ENCODE measurements at regions not wholly inside any gene's neighbourhood (a gene's known extent, or its start where the extent isn't known, plus 50 kb on each side); places are given as distances from the start of the nearest gene placed in this dataset.
"Not testable (repeated sequence)": the region's sequence is repeated elsewhere in the genome, so short reads cannot be mapped to it uniquely, and the experiment has no call there.

DNA sequence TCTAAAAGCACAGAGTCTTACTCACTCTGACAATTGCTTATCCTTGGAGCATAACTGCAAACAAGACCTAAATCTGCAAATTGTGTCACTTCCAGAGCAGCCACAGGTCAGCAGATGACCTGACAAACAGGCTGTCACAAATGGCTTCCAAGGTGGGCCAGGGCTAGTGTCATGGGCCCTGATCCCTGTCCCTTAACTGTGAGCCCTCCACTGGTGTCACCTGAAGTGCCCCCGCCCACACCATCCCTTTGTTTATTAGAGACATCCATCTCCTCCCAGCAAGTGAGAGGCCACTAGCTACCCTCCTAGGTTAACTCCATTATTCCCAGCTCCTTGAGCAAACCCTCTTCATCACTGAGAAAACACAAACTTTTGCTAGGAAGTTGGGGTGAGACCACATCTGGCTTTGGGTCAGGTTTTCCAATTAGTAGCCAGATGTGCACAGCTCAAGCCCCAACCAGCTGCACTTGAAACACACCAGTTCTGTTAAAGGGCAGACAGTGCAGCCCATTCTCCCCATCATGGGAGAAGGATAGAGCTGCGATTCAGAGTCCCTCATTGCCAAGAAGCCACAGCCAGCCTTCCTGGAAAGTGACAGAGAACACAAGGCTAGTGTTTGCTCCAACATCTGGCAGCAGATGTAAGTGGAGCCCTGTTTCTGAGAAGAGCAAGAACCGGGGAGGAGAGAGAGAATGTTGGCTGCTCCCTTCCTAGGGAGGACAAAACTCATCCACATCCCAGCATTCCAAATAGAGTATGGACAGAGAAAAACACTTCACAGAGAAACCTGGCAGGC, 75.7 kb upstream of the NANOS1 start:
- DNase-seq: no peak

DNA sequence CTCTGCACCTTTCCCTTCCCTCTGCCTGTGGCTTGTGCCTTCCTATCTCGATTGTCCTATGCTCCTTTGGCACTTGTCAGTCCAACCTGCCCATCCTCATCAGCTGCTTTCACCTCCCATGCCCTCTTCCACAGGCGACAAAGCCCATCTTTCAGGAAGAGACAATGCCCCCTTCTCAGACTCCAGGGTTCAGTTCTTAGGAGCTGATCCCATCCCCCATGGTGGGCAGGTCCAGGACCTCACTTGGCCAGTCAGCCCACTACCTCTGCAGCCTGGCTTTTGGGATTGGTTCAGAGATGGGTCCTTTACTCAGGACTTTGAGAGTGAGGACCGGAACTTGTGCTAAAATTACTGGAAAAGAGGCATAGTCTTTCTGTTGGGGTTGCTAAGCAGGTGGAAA, 74.0 kb upstream of the NANOS1 start:
- no peak for DNase-seq

DNA sequence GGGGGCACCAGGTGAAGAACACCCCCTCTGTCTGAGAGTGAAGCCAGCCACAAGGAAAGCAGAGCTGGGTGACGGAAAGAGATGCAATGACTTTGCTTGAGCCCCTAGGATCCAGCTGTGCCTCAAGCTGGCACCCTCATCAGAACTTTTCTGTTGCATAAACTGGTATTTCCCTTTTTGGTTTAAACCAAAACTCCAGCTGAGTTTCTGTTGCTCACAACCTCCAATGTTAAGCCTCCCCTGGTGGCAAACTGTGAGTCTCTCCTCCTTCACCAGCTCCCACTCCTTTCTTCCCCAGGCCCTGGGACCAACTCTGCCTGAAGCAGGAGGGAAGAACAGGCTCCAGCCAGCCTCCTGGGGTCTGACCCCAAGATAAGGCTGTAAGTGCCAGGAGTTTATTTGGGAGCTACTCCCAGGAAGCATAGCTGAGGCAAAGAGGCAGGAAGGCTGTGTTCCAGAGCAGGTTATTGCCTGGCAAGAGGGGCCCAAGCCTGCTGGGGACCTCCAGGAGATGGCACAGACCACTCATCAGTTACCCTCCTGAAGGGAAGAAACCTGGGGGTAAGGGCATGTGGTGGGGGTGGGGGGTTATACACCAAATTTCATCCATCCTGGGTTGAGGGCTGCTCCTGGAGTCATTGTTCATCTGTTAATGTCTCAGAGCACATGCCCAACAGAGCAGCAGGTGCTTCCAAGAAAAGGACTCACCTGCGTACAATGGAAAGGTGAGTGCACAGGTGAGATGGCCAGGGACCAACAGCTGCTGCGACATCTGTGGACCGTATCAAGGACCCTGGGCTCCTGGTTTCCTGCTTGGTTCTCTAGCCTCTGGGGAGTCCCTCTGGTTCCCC, 73.3 kb upstream of the NANOS1 start:
- DNase-seq: no peak

DNA sequence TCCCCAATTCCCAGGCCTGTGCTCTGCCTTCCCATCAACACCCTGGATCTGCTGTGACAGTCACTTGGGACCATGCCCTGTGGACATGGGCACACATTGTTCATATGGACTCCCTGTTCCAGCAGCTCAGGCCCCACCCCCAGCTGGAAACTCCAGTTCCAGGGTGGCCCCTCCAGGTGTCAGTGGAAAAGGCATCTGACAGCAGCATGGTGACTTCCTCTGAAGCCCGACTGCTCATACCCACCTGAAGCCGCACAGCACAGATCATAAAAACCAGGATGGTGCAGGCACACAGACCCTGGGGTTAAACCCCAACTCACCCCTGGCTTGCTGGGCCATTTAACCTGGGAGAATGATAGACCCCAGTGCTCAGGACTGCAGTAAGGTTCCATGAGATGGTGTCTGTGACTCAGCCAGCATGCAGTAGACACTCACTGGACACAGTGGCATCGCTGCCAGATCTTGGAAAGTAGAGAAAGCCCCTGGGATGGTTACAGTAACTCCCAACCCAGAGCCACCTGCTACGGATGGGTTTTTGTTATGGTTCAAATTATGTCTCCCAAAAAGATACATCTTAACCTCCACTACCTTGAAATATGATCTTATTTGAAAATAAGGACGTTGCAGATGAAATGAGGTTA, 72.6 kb upstream of the NANOS1 start:
- no peak for DNase-seq

DNA sequence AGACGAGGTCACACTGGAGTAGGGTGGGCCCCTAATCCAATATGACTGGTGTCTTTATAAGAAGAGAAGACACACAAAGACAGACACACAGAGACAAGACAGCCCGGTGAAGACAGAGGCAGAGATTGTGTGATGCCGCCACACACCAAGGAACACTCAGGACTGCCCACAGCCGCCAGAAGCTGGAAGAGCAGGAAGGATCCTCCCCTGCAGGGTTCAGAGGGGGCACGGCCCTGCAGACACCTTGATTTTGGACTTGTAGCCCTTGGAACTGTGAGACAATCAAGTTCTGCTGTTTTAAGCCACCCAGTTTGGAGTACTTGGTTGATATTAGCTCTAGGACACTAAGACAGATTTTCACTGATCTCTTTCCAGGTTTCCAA, 72.1 kb upstream of the NANOS1 start:
- DNase-seq: no peak

DNA sequence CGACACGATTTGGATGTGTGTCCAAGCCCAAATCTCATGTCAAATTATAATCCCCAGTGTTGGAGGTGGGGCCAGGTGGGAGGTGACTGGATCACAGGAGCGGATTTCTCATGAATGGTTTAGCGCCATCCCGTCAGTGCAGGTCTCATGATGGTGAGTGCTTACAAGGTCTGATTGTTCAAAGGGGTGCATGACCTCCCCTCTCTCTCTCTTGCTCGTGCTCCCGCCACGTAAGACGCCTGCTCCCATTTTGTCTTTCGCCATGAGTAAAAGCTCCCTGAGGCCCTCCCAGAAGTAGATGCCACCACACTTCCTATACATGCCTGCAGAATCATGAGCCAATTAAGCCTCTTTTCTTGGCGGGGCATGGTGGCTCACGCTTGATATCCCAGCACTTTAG, 71.5 kb upstream of the NANOS1 start:
- no peak for DNase-seq

DNA sequence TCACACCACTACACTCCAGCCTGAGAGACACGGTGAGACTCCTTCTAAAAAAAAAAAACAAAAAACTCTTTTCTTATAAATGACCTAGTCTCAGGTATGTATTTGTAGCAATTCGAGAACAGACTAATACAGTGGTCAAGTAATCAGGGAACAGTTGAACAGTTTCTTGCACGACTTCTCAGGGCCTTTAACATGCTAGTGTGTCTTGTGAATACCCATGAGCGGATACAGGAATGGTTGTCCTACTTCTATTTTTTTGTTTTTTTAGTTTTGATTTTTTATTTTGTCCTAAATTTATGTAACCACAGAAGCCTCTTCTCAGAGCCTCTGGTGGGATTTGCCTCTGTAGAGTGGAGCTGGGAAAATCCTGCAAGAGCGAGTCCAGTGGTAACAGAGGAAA, 71.0 kb upstream of the NANOS1 start:
- DNase-seq: no peak

DNA sequence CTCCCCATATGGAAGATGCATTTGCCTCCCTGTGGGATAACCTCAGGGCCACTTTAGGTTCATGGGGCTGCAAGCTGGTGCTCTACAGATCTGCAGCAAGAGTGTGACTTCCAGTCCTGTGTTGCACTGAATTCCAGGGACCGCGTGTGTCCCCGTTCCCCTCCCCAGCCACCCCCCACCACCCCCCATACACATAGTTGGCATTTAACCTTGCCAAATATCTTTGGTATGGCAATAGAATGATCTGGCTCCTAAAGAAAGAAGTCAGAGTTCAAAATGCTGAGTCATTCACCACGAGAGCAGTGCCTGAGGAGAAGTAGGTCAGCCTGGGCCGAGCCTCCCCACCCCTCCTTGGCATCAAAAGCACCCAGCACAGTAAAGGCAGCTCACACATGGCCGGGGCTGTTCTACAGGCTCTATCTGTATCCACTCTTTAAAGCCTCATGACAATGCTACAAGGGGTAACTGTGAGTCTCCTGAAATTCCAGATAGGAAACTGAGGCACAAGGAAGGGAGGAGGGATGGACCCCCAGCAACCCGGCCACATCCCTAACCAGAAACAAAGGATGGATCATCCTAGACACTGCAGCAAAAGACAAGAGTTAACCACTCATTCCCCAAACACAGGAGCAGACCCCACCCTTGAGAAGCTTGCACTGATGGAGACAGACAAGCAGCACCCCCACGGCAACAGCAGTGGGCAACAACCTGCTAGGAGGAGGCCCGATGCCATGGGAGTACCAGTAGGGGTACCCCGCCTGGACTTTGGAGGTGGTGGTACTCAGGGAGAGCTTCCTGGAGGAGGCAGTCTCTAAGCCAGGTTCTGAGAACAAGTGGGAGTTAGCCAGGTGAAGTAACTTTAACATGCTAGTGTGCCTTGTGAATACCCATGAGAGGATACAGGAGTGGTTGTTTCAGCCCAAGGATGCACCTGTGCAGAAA, 70.3 kb upstream of the NANOS1 start:
- DNase-seq: no peak

DNA sequence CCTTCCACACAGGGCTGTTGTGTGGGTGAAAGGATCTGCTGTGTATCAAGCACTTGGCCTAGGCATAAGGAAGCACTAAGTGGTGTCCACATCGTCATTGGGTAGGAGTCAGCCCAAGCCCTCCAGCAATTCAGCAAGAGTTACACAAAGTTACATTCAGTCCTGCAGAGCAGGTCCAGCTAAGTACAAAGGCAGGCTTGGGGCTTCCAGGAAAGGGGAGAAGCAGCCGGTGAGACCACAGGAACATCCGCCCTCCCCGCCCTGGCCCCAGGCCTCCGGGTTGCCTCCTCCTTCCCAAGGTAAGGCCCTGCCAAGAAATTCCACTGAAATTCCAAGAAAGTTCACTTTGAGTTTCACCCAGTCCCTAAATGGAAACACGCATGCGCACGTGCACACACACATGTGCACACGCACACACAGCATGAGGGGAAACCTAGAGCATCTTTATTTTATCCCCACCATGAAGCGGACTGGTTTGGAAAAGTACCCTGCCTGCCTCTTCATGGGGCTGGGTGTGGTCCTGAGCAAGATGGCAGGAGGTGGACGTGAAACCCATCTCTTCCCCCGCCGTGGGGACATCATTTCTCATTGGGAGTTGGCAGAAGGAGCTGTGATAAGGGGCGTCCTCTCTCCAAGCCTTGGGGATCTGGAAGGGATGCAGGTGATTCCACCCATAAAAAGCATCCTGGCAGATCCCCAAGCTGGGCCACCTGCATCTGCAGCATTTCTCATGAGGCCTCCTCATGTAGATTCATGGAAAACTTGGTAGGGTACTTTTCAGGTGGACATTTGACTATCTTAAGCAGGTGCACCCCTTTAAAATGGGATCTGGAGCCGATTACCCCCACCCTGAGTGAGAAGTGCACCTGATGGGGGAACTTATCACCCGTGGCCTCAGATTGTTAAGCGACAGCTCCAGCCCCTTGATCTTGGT, 69.1 kb upstream of the NANOS1 start:
- no peak for DNase-seq

DNA sequence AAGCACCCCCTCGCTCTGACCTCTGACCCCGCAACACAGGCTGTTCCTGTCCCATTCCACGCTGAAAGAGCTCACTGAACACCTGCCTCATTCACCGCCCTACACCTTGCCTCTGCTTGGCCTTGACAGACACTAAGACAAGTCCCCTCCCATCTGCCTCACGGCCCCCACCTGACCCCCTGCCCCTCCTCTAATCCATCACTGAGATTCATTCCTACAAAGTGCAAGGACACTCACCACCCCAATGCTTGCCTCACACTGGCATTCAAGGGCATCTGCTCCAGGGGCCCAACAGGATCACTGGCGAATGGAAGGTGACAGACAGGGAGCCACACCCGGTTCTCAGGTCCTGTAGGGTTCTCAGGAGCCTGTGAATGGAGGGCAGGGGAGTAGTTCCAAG, 68.1 kb upstream of the NANOS1 start:
- no peak for DNase-seq

DNA sequence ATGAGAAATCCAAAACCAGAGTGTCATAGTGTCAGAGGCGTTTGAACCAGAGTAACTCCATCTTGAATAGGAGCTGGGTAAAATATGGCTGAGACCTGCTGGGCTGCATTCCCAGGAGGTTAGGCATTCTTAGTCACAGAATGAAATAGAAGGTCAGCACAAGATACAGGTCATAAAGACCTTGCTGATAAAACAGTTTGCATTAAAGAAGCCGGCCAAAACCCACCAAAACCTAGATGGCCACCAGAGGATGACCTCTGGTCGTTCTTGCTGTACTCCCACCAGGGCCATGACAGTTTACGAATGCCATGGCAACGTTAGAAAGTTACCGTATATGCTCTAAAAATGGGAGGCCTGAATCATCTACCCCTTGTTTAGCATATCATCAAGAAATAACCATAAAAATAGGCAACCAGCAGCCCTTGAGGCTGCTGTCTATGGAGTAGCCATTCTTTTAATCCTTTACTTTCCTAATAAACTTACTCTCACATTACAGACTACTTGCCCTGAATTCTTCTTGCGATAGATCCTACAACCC, 67.1 kb upstream of the NANOS1 start:
- DNase-seq: not testable (repeated sequence)

DNA sequence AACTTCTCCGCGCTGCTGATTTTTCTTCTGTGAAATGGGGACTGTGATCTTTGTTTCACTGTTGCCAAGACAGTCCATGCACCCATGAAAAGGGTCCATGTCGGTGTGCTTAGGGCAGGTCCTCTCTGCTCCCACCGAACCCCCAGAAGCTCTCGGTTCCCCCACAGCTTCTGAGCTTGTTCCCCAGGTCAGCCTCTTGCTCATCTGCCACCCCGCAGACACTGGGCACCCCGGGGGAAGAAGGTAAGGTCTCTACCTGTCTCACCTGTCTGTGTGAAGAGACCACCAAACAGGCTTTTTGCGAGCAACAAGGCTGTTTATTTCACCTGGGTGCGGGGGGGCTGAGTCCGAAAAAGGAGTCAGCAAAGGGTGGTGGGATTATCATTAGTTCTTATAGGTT, 66.2 kb upstream of the NANOS1 start:
- DNase-seq: no peak

DNA sequence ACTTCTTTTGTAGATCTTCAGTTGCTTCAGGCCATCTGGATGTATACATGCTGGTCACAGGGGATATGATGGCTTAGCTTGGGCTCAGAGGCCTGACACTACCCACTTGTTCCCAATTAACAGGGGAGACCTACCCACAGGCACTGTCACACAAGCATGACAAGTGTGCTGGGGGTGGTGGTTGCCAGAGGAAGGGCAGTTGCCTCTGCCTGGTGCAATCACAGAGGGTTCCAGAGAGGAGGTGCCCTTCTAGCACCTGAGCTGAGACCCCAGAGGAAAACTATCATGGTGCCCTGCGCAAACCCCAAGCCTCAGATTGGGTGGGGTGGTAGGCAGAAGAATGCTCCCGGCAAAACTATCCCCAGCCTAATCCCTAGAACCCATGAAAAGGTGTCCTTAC, 65.6 kb upstream of the NANOS1 start:
- DNase-seq: no peak

DNA sequence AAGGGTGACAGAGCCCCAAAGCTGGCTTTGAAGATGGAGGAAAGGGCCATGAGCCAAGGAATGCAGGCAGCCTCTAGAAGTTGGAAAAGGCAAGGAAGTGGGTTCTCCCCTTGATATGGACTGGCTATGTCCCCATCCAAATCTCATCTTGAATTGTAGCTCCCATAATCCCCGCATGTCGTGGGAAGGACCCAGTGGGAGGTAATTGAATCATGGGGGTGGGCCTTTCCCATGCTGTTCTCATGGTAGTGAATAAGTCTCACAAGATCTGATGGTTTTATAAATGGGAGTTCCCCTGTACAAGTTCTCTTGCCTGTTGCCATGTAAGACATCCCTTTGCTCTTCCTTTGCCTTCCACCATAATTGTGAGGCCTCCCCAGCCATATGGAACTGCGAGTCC, 65.0 kb upstream of the NANOS1 start:
- DNase-seq: not testable (repeated sequence)

DNA sequence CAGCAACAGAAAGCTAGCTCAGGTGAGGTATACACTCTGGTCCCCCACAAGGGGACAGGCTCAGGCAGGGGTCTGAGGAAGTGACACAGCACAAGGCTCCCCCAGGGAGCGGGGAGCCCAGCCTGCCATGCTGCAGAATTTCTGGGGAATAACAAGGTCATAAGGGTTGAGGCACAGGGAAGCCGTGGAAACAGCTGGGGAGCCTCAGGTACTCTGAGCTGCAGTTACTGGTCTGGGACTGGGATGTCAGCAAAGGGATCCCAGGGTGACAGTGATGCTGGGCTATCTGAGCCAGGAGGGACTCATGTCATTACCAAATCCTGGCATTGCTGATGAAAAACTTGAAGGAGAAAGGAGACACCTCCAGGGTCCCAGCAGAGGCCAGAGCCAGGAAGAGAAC, 64.4 kb upstream of the NANOS1 start:
- no peak for DNase-seq

DNA sequence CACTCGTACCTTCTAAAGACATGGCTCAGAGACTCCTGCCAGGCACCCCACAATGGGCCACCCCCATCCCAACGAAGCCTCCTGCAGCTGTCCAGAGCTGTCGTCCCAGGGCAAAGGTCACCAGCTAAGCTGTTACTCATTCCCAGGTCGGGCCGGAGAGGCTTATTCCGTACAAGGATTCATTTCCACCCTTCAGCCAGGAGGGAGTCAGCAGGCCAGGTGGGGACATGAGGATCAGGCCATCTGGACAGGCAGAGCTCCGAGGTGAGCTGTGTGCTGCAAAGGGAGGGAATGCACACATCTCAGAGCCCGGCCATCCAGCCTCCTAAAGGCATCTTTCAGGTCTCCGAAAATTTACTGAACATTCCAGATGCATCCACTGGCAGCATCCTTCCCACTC, 63.9 kb upstream of the NANOS1 start:
- DNase-seq: no peak

DNA sequence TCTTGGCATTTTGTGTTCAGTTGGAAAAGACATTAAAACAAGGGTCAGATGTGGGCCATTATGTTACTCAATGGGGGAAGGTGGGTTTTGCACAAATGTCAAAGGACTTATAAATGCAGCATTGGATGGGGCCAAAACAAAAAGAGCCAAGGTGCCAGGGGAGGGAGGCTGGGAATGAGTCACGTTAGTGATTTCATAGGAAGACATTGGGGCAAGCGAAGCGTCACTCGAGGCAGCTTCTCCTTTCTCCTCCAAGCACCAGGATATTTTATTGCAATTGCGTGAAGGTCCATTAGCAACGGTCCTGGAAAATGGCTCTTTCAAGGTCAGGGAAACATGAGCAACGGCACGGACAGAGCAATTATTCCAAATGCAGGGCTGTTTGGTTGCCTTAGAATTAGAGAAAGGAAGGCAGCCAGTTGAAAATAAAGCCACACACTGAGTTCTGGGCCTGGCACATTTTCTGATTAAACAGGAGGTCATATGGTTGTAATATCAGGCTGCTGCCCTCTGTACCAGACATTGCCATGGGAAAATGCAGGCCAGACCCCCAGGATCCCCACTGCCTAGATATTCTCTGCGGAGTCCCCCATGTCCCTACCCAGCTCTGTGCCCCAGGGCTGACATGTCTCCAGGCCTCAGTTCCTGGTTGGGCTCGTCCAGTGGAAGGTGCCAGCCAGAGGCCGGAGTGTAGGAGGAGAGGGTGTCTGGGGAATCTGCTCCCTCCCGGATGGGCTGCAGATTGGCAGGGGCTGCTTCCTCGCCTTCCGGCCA, 63.3 kb upstream of the NANOS1 start:
- no peak for DNase-seq

DNA sequence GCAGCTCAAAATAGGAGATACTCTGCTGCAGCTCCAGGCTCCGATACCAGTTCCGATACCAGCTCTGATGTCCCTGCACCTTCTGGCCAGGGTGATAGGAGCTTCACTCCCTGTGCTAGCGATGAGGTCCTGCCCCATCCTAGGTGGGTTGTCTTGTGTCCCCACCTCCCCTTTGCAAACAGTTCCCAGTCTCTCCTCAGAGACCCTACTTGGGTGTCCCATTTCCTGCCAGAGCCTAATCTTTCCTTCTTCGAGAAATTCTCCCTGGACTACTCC, 62.7 kb upstream of the NANOS1 start:
- no peak for DNase-seq

DNA sequence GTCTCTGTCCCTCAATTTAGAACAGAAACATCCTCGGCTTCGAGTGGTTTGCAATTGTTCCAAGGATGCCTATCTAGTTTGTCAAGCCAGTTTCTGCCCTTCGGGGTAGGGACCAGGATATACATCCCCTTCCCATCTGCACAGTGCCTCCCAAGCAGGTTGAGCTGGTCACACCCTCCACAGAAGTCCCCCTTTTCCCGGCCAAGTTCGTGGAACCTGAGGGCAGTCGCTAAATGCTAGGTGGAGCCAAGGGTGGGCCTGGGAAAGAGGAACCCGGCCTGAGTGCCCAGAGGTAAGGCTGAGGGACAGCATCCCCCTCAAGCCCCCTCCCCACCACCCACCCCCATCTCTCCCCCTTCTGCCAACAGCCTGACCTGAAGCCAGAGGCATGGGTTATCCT, 62.4 kb upstream of the NANOS1 start:
- no peak for DNase-seq

DNA sequence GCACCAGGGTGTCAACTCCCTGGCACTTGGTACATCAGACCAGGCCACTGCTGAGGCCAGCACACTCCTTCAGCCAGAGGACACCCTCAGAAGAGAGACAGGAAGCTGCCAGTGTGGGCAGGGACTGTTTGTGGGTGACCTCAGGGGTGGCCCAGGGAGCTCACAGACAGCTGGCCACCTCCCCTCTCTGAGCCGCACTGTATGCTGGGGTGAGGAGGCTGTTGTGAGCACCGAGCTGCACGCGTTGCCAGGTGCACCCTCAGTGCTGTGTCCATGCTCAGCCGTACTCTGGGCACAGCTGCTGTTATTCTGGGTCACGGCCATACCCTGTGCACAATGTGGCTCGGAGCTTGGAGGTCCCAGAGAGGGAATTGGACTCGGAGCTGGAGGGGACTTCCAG, 61.5 kb upstream of the NANOS1 start:
- no peak for DNase-seq

DNA sequence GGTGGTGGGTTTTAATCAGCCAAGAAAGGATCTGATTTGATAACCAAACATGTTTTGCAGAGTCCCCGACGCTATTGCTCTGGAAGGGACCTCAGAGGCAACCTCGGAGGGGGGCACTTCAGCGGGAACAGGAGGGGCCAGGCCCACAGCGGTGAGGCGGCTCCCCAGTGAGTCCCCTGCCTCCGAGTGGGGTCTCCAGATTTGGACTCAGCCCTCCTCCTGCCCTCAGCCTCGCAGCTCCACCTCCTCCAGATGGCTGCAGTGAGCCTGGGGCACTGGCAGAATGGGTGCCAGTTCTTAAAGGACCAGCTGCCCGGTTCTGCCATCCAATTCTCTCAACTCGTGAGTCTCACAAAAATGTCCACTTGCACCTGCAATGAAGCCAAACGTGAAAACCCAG, 61.0 kb upstream of the NANOS1 start:
- no peak for DNase-seq
